ENCODE measurements at regions not wholly inside any gene's neighbourhood (a gene's known extent, or its start where the extent isn't known, plus 50 kb on each side); places are given as distances from the start of the nearest gene placed in this dataset.

DNA sequence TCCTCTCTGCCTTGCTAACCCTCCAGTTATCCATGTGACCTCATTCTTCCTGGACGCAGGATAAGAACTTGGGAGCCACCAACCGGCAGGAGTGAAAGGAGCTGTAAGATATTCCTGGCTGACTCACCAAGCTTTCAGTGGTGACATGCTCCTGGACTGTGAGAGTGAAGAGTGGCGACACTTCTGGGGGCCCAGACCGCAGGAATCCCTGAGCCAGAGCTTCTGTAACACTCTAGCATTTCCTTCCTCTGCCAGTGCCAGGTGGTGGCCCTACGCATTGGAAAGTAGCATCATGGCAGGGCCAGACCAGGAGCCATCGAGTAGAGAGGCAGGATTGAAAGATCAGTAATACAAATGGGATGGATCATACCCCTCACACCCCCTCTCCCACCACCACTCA is 474.3 kb downstream of the ACTRT1 start:
- Histone ChIP-seq H2AFZ (replicated peaks; ENCODE audit: low read length, poor library complexity) (no peak overlapping the region), H3K14ac (replicated peaks; ENCODE audit: low read depth, low read length) (no peak overlapping the region), H3K56ac (ENCODE audit: extremely low read depth, insufficient read depth, low read length) (no peak overlapping the region), H4K20me1 (ENCODE audit: insufficient read depth, low read length) (no peaks in the 10 kb centered on the region), H3K9me3 (ENCODE audit: control insufficient read depth, insufficient read depth, low read length) (peaks cover 6% of the 10 kb centered on the region; the same call in 1 of the 2 replicates), H2BK15ac (ENCODE audit: low read depth, low read length) (no peak overlapping the region), H3K9me1 (ENCODE audit: insufficient read depth, low read length) (no peaks in the 10 kb centered on the region), H2BK5ac (ENCODE audit: low read depth, low read length, poor library complexity, severe bottlenecking) (no peak overlapping the region), H3K18ac (ENCODE audit: low read depth, low read length) (no peak overlapping the region), H4K91ac (ENCODE audit: insufficient read depth, low read depth, low read length) (no peak overlapping the region), H2BK20ac (ENCODE audit: low read depth, low read length) (no peak overlapping the region), H3K79me1 (ENCODE audit: low read depth in 1 of 2, low read length in 2 of 2) (no peaks in the 10 kb centered on the region), H4K5ac (ENCODE audit: low read depth, low read length) (no peak overlapping the region), H2AK5ac (ENCODE audit: low read depth, low read length) (no peak overlapping the region), H3K4me2 (ENCODE audit: low read depth, low read length) (no peak overlapping the region), H2AK9ac (replicated peaks; ENCODE audit: low read depth, low read length, poor library complexity) (no peak overlapping the region), H2BK120ac (ENCODE audit: low read depth, low read length) (no peak overlapping the region), H4K8ac (ENCODE audit: low read depth in 2 of 2, low read length in 2 of 2) (no peak overlapping the region), H3K23ac (ENCODE audit: low read depth, low read length) (no peak overlapping the region), H3K36me3 (ENCODE audit: control insufficient read depth, insufficient read depth, low read length) (no peaks in the 10 kb centered on the region), H3K9ac (ENCODE audit: low read depth, low read length) (no peak overlapping the region), H3K4ac (ENCODE audit: low read depth, low read length) (no peak overlapping the region), H3K4me1 (ENCODE audit: control insufficient read depth, insufficient read depth, low read length) (no peaks in the 10 kb centered on the region), H3K4me3 (ENCODE audit: insufficient read depth, low read depth, low read length) (no peak overlapping the region), H3K27me3 (ENCODE audit: control insufficient read depth, insufficient read depth, low read length) (no peaks in the 10 kb centered on the region), H3K27ac (ENCODE audit: insufficient read depth, low read length) (no peak overlapping the region)
- TF ChIP-seq, protein P1, sequence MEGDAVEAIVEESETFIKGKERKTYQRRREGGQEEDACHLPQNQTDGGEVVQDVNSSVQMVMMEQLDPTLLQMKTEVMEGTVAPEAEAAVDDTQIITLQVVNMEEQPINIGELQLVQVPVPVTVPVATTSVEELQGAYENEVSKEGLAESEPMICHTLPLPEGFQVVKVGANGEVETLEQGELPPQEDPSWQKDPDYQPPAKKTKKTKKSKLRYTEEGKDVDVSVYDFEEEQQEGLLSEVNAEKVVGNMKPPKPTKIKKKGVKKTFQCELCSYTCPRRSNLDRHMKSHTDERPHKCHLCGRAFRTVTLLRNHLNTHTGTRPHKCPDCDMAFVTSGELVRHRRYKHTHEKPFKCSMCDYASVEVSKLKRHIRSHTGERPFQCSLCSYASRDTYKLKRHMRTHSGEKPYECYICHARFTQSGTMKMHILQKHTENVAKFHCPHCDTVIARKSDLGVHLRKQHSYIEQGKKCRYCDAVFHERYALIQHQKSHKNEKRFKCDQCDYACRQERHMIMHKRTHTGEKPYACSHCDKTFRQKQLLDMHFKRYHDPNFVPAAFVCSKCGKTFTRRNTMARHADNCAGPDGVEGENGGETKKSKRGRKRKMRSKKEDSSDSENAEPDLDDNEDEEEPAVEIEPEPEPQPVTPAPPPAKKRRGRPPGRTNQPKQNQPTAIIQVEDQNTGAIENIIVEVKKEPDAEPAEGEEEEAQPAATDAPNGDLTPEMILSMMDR (conservative IDR thresholded peaks at IDR 0.05; ENCODE audit: low read depth, low read length) = no peak
- no peak for TF ChIP-seq CHD1 (IDR thresholded peaks at IDR 0.05; ENCODE audit: low read depth, low read length)
- no peak for TF ChIP-seq BHLHE40 (IDR thresholded peaks at IDR 0.05; ENCODE audit: low read depth, low read length)
- TF ChIP-seq RAD21 (IDR thresholded peaks at IDR 0.05; ENCODE audit: low read length) = no peak
- TF ChIP-seq POLR2A (IDR thresholded peaks at IDR 0.05; ENCODE audit: low read depth, low read length) = no peak
- TF ChIP-seq MAFK (IDR thresholded peaks at IDR 0.05; ENCODE audit: low read depth, low read length) = no peak
- no peak for TF ChIP-seq MXI1 (IDR thresholded peaks at IDR 0.05; ENCODE audit: borderline replicate concordance, low read depth, low read length)
- no peak for TF ChIP-seq RFX5 (IDR thresholded peaks at IDR 0.05; ENCODE audit: low read depth, low read length)
- TF ChIP-seq, protein P2, sequence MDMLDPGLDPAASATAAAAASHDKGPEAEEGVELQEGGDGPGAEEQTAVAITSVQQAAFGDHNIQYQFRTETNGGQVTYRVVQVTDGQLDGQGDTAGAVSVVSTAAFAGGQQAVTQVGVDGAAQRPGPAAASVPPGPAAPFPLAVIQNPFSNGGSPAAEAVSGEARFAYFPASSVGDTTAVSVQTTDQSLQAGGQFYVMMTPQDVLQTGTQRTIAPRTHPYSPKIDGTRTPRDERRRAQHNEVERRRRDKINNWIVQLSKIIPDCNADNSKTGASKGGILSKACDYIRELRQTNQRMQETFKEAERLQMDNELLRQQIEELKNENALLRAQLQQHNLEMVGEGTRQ (IDR thresholded peaks at IDR 0.05; ENCODE audit: low read depth, low read length) = no peak
- no peak for TF ChIP-seq MAZ (IDR thresholded peaks at IDR 0.05; ENCODE audit: borderline replicate concordance, low read depth, low read length)
- no peak for TF ChIP-seq FOS (IDR thresholded peaks at IDR 0.05; ENCODE audit: low read depth, low read length)
- TF ChIP-seq NFE2L2 (IDR thresholded peaks at IDR 0.05; ENCODE audit: low read depth, low read length) = no peak
- TF ChIP-seq RCOR1 (IDR thresholded peaks at IDR 0.05; ENCODE audit: insufficient replicate concordance, low read length) = no peak
- no peak for TF ChIP-seq CEBPB (IDR thresholded peaks at IDR 0.05; ENCODE audit: low read depth, low read length)
- TF ChIP-seq, protein P3, sequence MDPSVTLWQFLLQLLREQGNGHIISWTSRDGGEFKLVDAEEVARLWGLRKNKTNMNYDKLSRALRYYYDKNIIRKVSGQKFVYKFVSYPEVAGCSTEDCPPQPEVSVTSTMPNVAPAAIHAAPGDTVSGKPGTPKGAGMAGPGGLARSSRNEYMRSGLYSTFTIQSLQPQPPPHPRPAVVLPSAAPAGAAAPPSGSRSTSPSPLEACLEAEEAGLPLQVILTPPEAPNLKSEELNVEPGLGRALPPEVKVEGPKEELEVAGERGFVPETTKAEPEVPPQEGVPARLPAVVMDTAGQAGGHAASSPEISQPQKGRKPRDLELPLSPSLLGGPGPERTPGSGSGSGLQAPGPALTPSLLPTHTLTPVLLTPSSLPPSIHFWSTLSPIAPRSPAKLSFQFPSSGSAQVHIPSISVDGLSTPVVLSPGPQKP (IDR thresholded peaks at IDR 0.05; ENCODE audit: borderline replicate concordance, low read depth, low read length) = no peak
- TF ChIP-seq SMC3 (IDR thresholded peaks at IDR 0.05; ENCODE audit: low read depth, low read length) = no peak
- intact Hi-C loops (cut with micrococcal nuclease) = no loop called here
- ATAC-seq (ENCODE audit: low read depth) (no peak), DNase-seq (no peak)
- in situ Hi-C loops (cut with MboI; ENCODE audit: low sequenced_read_pairs) = no loop called here
- BruUV-seq (replicated peaks) = no TSS peak
- ChIA-PET CTCF (no interaction called here), POLR2A (ENCODE audit: unreplicated experiment) (no interaction called here)
- no CpG with 5 or more reads among the region's 6 CpGs for WGBS, 2 experiments (ENCODE audit: extremely low coverage in 2 of 2, insufficient read length in 1 of 2)
- dilution Hi-C loops (cut with HindIII; ENCODE audit: low sequenced_read_pairs, unreplicated experiment) = no loop called here

Data from IMR-90 (cell line).